ENCODE measurements at regions not wholly inside any gene's neighbourhood (a gene's known extent, or its start where the extent isn't known, plus 50 kb on each side); places are given as distances from the start of the nearest gene placed in this dataset.

GRCh38 chr6:99833034-99833433, 161.0 kb downstream of the MCHR2 start:
- no peak for TF ChIP-seq CTCF (IDR thresholded peaks at IDR 0.05; ENCODE audit: insufficient read depth, low read depth, low read length)
- H3K4me3 ChIP-seq (ENCODE audit: low read depth, low read length) = no peak overlapping the region
- no peak for DNase-seq (ENCODE audit: low read depth)

DNA sequence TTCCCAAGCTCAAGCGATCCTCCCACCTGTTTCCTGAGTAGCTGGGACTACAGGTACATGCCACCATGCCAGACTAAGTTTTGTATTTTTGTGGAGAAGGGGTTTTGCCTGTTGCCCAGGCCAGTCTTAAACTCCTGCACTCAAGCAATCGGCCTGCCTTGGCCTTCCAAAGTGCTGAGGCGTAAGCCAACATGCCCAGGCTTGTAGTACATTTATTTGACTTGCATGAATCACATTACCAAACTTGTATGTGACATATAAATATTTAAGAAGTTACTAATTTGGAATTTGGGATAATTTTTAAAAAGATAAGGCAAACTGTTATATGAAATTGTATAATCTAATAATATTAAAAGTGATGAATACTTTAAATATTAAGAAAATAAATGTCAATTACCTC, 157.6 kb downstream of the MCHR2 start:
- TF ChIP-seq CTCF (IDR thresholded peaks at IDR 0.05; ENCODE audit: insufficient read depth, low read depth, low read length) = no peak
- no peak overlapping the region for H3K4me3 ChIP-seq (ENCODE audit: low read depth, low read length)
- no peak for DNase-seq (ENCODE audit: low read depth)

GRCh38 chr6:99838607-99839006, 155.4 kb downstream of the MCHR2 start:
- DNase-seq (ENCODE audit: low read depth) = no peak
- TF ChIP-seq CTCF (IDR thresholded peaks at IDR 0.05; ENCODE audit: insufficient read depth, low read depth, low read length) = no peak
- no peak overlapping the region for H3K4me3 ChIP-seq (ENCODE audit: low read depth, low read length)

DNA sequence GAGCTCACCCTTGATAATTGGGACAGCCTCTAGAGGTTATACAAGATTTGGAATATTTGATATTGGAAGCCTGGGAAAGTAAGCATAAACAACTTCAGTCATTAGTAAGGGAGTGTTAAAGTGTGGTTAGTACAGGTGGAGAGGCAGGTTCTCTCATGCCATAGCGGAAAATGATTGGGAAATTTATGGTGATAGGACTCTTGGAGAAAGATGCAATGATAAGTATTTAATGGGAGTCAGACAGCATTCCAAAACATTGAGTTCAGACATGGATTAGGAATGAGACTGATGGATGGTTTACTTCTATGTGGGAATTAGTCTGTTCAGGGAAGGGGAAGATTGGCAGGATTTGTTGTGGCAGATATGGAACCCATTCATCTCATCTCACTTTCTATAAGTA, 152.7 kb downstream of the MCHR2 start:
- DNase-seq (ENCODE audit: low read depth) = no peak
- no peak overlapping the region for H3K4me3 ChIP-seq (ENCODE audit: low read depth, low read length)
- TF ChIP-seq CTCF (IDR thresholded peaks at IDR 0.05; ENCODE audit: insufficient read depth, low read depth, low read length) = no peak

- no peak for DNase-seq (ENCODE audit: low read depth)
Observed at GRCh38 chr6:99846006-99846405, 148.0 kb downstream of the MCHR2 start.

DNA sequence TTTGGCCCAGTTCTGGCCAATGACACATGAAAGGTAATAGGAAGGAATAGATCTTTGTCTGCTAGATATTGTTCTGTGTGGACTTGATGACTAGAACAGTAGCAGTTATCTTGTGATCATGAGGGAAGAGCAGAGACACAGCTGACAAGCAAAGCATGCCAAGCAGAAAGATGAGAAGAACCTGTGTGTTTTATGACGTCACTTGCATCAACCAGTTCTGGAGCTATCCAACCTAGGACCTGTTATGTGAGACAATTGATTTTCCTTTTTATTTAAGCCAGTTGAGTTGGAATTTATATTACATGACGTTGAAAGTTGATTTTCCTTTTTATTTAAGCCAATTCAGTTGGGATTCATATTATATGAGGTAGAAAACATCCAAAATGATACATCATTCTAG, 143.2 kb downstream of the MCHR2 start:
- no peak for DNase-seq (ENCODE audit: low read depth)
- no peak for TF ChIP-seq CTCF (IDR thresholded peaks at IDR 0.05; ENCODE audit: insufficient read depth, low read depth, low read length)

More at GRCh38 chr6:99846006-99846405, 148.0 kb downstream of the MCHR2 start:
- no peak for TF ChIP-seq CTCF (IDR thresholded peaks at IDR 0.05; ENCODE audit: insufficient read depth, low read depth, low read length)
- H3K4me3 ChIP-seq (ENCODE audit: low read depth, low read length) = no peak overlapping the region

DNA sequence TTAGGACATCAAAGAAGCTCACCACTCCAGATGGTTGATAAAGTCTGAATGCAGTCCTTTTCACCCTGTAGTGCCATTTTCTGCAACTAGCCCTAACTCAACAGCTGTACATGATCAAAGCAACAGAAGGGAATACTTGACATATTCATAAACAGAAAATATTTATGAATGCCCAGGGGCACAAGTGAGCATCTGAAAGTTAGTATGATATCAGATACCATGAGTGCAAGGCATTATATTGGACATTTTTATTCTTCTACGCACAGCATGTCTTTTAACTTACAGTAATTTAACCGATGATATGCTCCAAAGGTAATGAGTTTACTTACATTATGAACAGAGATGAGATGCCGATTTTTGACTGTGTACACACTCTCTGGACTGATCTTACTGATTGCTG, 142.0 kb downstream of the MCHR2 start:
- H3K4me3 ChIP-seq (ENCODE audit: low read depth, low read length) = no peak overlapping the region
- TF ChIP-seq CTCF (IDR thresholded peaks at IDR 0.05; ENCODE audit: insufficient read depth, low read depth, low read length) = no peak
- DNase-seq (ENCODE audit: low read depth) = no peak

More for the DNA sequence above, 143.2 kb downstream of the MCHR2 start:
- no peak overlapping the region for H3K4me3 ChIP-seq (ENCODE audit: low read depth, low read length)
